ENCODE measurements at regions not wholly inside any gene's neighbourhood (a gene's known extent, or its start where the extent isn't known, plus 50 kb on each side); places are given as distances from the start of the nearest gene placed in this dataset.

GRCh38 chr12:123100882-123101281 is 50.0 kb downstream of the PITPNM2 start:
- intact Hi-C loops (cut with micrococcal nuclease; ENCODE audit: unreplicated experiment): no loop called here
- BruUV-seq (replicated peaks): no TSS peak
- CTCF ChIA-PET: no interaction called here

GRCh38 chr12:123100450-123100849 is 50.4 kb downstream of the PITPNM2 start:
- intact Hi-C loops (cut with micrococcal nuclease; ENCODE audit: unreplicated experiment): no loop called here
- POLR2A ChIA-PET (ENCODE audit: unreplicated experiment): no interaction called here
- TF ChIP-seq EZH2 (IDR thresholded peaks at IDR 0.05; ENCODE audit: low read depth): no peak
- TF ChIP-seq CTCF (conservative IDR thresholded peaks at IDR 0.05): no peak
- Histone ChIP-seq H3K27ac (no peak overlapping the region), H4K20me1 (ENCODE audit: insufficient read depth) (no peaks in the 10 kb centered on the region), H3K27me3 (ENCODE audit: insufficient read depth, low read depth) (no peaks in the 10 kb centered on the region), H3K9me2 (ENCODE audit: insufficient read depth) (no peaks in the 10 kb centered on the region), H3F3A (ENCODE audit: insufficient read depth, low read depth) (peaks cover 22% of the 10 kb centered on the region), H3K36me3 (ENCODE audit: low read depth) (no peaks in the 10 kb centered on the region), H3K4me1 (replicated peaks; ENCODE audit: insufficient read depth) (peaks cover 34% of the 10 kb centered on the region), H3K79me2 (ENCODE audit: low read depth) (peaks cover 8% of the 10 kb centered on the region; the same call in 1 of the 2 replicates), H3K9me3 (ENCODE audit: insufficient read depth, low read depth) (no peaks in the 10 kb centered on the region), H3K4me3 (no peak overlapping the region), H3K4me2 (no peak overlapping the region), H2AFZ (no peak overlapping the region)
- CTCF ChIA-PET: no interaction called here
- DNase-seq: no peak
- no TSS peak for BruUV-seq (replicated peaks)

More at GRCh38 chr12:123100882-123101281, 50.0 kb downstream of the PITPNM2 start:
- Histone ChIP-seq H3F3A (ENCODE audit: insufficient read depth, low read depth) (peaks cover 27% of the 10 kb centered on the region), H3K4me3 (no peak overlapping the region), H3K4me2 (no peak overlapping the region), H3K4me1 (replicated peaks; ENCODE audit: insufficient read depth) (peaks cover 34% of the 10 kb centered on the region), H3K36me3 (ENCODE audit: low read depth) (no peaks in the 10 kb centered on the region), H3K27me3 (ENCODE audit: insufficient read depth, low read depth) (no peaks in the 10 kb centered on the region), H3K79me2 (ENCODE audit: low read depth) (peaks cover 8% of the 10 kb centered on the region; the same call in 1 of the 2 replicates), H3K9me3 (ENCODE audit: insufficient read depth, low read depth) (no peaks in the 10 kb centered on the region), H2AFZ (no peak overlapping the region), H4K20me1 (ENCODE audit: insufficient read depth) (no peaks in the 10 kb centered on the region), H3K27ac (no peak overlapping the region), H3K9me2 (ENCODE audit: insufficient read depth) (no peaks in the 10 kb centered on the region)
- no peak for DNase-seq
- POLR2A ChIA-PET (ENCODE audit: unreplicated experiment): no interaction called here
- TF ChIP-seq CTCF (conservative IDR thresholded peaks at IDR 0.05) (no peak), EZH2 (IDR thresholded peaks at IDR 0.05; ENCODE audit: low read depth) (no peak)

- TF ChIP-seq CTCF (conservative IDR thresholded peaks at IDR 0.05) (no peak), EZH2 (IDR thresholded peaks at IDR 0.05; ENCODE audit: low read depth) (no peak)
- DNase-seq: no peak
- ChIA-PET POLR2A (ENCODE audit: unreplicated experiment) (no interaction called here), CTCF (no interaction called here)
- Histone ChIP-seq H3K79me2 (ENCODE audit: low read depth) (peaks cover 6% of the 10 kb centered on the region; the same call in 1 of the 2 replicates), H3K4me1 (replicated peaks; ENCODE audit: insufficient read depth) (peaks cover 34% of the 10 kb centered on the region), H2AFZ (no peak overlapping the region), H3K27ac (no peak overlapping the region), H4K20me1 (ENCODE audit: insufficient read depth) (no peaks in the 10 kb centered on the region), H3K9me2 (ENCODE audit: insufficient read depth) (no peaks in the 10 kb centered on the region), H3F3A (ENCODE audit: insufficient read depth, low read depth) (peaks cover 19% of the 10 kb centered on the region), H3K36me3 (ENCODE audit: low read depth) (no peaks in the 10 kb centered on the region), H3K27me3 (ENCODE audit: insufficient read depth, low read depth) (no peaks in the 10 kb centered on the region), H3K4me2 (no peak overlapping the region), H3K4me3 (no peak overlapping the region), H3K9me3 (ENCODE audit: insufficient read depth, low read depth) (no peaks in the 10 kb centered on the region)
- intact Hi-C loops (cut with micrococcal nuclease; ENCODE audit: unreplicated experiment): no loop called here
- BruUV-seq (replicated peaks): no TSS peak
Observed at GRCh38 chr12:123099560-123100192, 51.2 kb downstream of the PITPNM2 start.
